Liver (tissue), 7 donors: ENCODE measurements at regions not wholly inside any gene's neighbourhood (a gene's known extent, or its start where the extent isn't known, plus 50 kb on each side); places are given as distances from the start of the nearest gene placed in this dataset.

Source experiments
- DNase-seq: peaks from one replicate; pipeline ENCODE4 v3.0.0-alpha.2; 2017; ENCODE audit warnings: low spot score
- H3K27ac ChIP-seq, 2 donors: one replicate each; pipeline ENCODE4 v1.7.0; 2013; ENCODE audit warnings: inconsistent platforms in 2 of 2, low read length in 2 of 2, control low read depth in 1 of 2, low read depth in 1 of 2, mild to moderate bottlenecking in 1 of 2
- H3K27me3 ChIP-seq, 4 donors: one replicate each; pipeline versions ENCODE4 v1.6.1 to v1.7.0; 2013; ENCODE audit warnings: low read length in 3 of 4, inconsistent platforms in 1 of 4, mild to moderate bottlenecking in 1 of 4, moderate library complexity in 1 of 4; ENCODE audit not compliant: control insufficient read depth in 4 of 4, insufficient read depth in 4 of 4
- H3K36me3 ChIP-seq, 4 donors: one replicate each; pipeline versions ENCODE4 v1.6.1 to v1.7.0; 2013; ENCODE audit warnings: low read length in 3 of 4, mild to moderate bottlenecking in 3 of 4, low read depth in 1 of 4, moderate library complexity in 1 of 4; ENCODE audit not compliant: control insufficient read depth in 4 of 4, insufficient read depth in 3 of 4
- H3K4me1 ChIP-seq, 4 donors: one replicate each; pipeline versions ENCODE4 v1.6.1 to v1.7.0; 2013; ENCODE audit warnings: low read length in 3 of 4, mild to moderate bottlenecking in 3 of 4, moderate library complexity in 1 of 4; ENCODE audit not compliant: control insufficient read depth in 4 of 4, insufficient read depth in 4 of 4
- H3K4me3 ChIP-seq, 3 donors: one replicate each; pipeline versions ENCODE4 v1.6.1 to v1.7.0; 2013; ENCODE audit warnings: low read length in 3 of 3, control low read depth in 1 of 3, low read depth in 1 of 3, mild to moderate bottlenecking in 1 of 3
- H3K9ac ChIP-seq, 2 donors: one replicate each; pipeline ENCODE4 v1.7.0; 2013; ENCODE audit warnings: low read length in 2 of 2, mild to moderate bottlenecking in 2 of 2, moderate library complexity in 2 of 2, control low read depth in 1 of 2, low read depth in 1 of 2
- H3K9me3 ChIP-seq, 4 donors: one replicate each; pipeline versions ENCODE4 v1.6.1 to v1.7.0; 2013; ENCODE audit warnings: low read length in 3 of 4; ENCODE audit not compliant: control insufficient read depth in 4 of 4
- EGR1 ChIP-seq, 2 donors: IDR thresholded peaks; 2 replicates each; pipeline ENCODE4 v1.6.1; 2016 to 2018; ENCODE audit warnings: antibody characterized with exemption in 2 of 2, low read depth in 2 of 2
- FOXA2 ChIP-seq: IDR thresholded peaks from 2 replicates; pipeline ENCODE4 v1.6.1; 2016; ENCODE audit warnings: antibody characterized with exemption
- GABPA ChIP-seq, 2 donors: IDR thresholded peaks in 1 of 2; conservative IDR thresholded peaks in 1 of 2; 2 replicates each; pipeline ENCODE4 v1.6.1; 2016; ENCODE audit warnings: antibody characterized with exemption in 2 of 2, mild to moderate bottlenecking in 1 of 2, moderate library complexity in 1 of 2
- HNF4A ChIP-seq, 2 donors: conservative IDR thresholded peaks; 2 replicates each; pipeline ENCODE4 v1.6.1; 2016; ENCODE audit warnings: antibody characterized with exemption in 2 of 2, mild to moderate bottlenecking in 2 of 2
- NR2F2 ChIP-seq: IDR thresholded peaks from 2 replicates; pipeline ENCODE4 v1.6.1; 2016; ENCODE audit warnings: antibody characterized with exemption
- RAD21 ChIP-seq, 2 donors: IDR thresholded peaks; 2 replicates each; pipeline ENCODE4 v1.6.1; 2016; ENCODE audit warnings: antibody characterized with exemption in 2 of 2, mild to moderate bottlenecking in 2 of 2
- RXRA ChIP-seq, 2 donors: IDR thresholded peaks; 2 replicates each; pipeline ENCODE4 v1.6.1; 2017 to 2018; ENCODE audit warnings: antibody characterized with exemption in 2 of 2, mild to moderate bottlenecking in 1 of 2
- SP1 ChIP-seq: IDR thresholded peaks from 2 replicates; pipeline ENCODE4 v1.6.1; 2018; ENCODE audit warnings: antibody characterized with exemption, mild to moderate bottlenecking
- YY1 ChIP-seq: IDR thresholded peaks from 2 replicates; pipeline ENCODE4 v1.6.1; 2016; ENCODE audit warnings: antibody characterized with exemption, mild to moderate bottlenecking
- WGBS: extraction: QIAGEN DNeasy Blood & Tissue Kit; methylation state at CpG from one replicate; pipeline ENCODE4 v1.1.7; 2013; 5-methylcytosine and 5-hydroxymethylcytosine counted together
- TF ChIP-seq, protein P1 (sequence below): IDR thresholded peaks from 2 replicates; pipeline ENCODE4 v1.6.1; 2016; ENCODE audit warnings: antibody characterized with exemption
- TF ChIP-seq, protein P2 (sequence below): IDR thresholded peaks from 2 replicates; pipeline ENCODE4 v1.6.1; 2016; ENCODE audit warnings: antibody characterized with exemption, mild to moderate bottlenecking
- TF ChIP-seq, protein P3 (sequence below): IDR thresholded peaks from 2 replicates; pipeline ENCODE4 v1.6.1; 2016; ENCODE audit warnings: antibody characterized with exemption
- TF ChIP-seq, protein P4 (sequence below): IDR thresholded peaks from 2 replicates; pipeline ENCODE4 v1.6.1; 2016; ENCODE audit warnings: antibody characterized with exemption
- donor health status: healthy.
- donor health status: healthy.
- donor health status: healthy.
- donor health status: healthy.

DNA sequence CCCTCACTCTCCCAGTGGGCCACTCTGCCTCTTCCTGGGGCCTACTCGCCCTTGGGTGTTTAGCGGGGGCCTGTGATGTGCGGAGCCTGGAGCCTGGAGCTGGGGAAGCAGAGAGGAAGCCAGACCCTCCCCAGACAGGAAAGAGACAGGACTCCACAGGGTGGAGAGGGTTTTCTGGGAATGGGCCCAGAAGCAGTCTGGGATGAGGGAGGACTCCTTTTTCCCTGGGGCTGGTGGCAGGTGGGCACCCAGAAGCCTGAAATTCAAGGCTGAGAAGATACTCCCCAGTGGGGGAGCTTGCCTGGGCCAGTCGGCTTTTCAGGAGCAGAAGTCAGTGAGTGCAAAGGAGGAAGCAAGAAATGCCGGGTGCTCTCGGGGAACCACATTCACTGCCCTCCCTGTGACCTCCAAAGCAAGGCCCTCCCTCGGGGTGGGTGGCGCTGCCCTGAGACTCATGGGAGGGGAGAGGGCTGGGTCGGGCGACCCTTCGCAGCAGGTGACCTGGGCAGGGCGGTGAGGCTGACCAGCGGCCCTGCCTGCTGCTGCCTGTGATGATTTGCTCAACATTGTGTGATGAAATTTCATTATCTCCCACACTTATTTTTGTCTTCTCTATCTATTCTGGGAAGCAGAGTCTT is 1377.4 kb downstream of the BRD1 start:
- Histone ChIP-seq H3K4me3 (no peak overlapping the region), H3K36me3 (no peaks in the 10 kb centered on the region), H3K27me3 (no peaks in the 10 kb centered on the region), H3K4me1 (no peaks in the 10 kb centered on the region), H3K9ac (no peak overlapping the region), H3K27ac (no peak overlapping the region), H3K9me3 (no peaks in the 10 kb centered on the region)
- DNase-seq, result no peak
- WGBS, result 67% methylated on average over 13 of the region's 13 CpGs
- TF ChIP-seq, protein P1, sequence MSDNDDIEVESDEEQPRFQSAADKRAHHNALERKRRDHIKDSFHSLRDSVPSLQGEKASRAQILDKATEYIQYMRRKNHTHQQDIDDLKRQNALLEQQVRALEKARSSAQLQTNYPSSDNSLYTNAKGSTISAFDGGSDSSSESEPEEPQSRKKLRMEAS, result no peak
- TF ChIP-seq, protein P2, sequence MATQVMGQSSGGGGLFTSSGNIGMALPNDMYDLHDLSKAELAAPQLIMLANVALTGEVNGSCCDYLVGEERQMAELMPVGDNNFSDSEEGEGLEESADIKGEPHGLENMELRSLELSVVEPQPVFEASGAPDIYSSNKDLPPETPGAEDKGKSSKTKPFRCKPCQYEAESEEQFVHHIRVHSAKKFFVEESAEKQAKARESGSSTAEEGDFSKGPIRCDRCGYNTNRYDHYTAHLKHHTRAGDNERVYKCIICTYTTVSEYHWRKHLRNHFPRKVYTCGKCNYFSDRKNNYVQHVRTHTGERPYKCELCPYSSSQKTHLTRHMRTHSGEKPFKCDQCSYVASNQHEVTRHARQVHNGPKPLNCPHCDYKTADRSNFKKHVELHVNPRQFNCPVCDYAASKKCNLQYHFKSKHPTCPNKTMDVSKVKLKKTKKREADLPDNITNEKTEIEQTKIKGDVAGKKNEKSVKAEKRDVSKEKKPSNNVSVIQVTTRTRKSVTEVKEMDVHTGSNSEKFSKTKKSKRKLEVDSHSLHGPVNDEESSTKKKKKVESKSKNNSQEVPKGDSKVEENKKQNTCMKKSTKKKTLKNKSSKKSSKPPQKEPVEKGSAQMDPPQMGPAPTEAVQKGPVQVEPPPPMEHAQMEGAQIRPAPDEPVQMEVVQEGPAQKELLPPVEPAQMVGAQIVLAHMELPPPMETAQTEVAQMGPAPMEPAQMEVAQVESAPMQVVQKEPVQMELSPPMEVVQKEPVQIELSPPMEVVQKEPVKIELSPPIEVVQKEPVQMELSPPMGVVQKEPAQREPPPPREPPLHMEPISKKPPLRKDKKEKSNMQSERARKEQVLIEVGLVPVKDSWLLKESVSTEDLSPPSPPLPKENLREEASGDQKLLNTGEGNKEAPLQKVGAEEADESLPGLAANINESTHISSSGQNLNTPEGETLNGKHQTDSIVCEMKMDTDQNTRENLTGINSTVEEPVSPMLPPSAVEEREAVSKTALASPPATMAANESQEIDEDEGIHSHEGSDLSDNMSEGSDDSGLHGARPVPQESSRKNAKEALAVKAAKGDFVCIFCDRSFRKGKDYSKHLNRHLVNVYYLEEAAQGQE, result no peak
- TF ChIP-seq FOXA2, result no peak
- TF ChIP-seq YY1, result no peak
- TF ChIP-seq HNF4A (conservative IDR thresholded peaks at IDR 0.05), result no peak
- no peak for TF ChIP-seq RAD21 (IDR thresholded peaks at IDR 0.05)

DNA sequence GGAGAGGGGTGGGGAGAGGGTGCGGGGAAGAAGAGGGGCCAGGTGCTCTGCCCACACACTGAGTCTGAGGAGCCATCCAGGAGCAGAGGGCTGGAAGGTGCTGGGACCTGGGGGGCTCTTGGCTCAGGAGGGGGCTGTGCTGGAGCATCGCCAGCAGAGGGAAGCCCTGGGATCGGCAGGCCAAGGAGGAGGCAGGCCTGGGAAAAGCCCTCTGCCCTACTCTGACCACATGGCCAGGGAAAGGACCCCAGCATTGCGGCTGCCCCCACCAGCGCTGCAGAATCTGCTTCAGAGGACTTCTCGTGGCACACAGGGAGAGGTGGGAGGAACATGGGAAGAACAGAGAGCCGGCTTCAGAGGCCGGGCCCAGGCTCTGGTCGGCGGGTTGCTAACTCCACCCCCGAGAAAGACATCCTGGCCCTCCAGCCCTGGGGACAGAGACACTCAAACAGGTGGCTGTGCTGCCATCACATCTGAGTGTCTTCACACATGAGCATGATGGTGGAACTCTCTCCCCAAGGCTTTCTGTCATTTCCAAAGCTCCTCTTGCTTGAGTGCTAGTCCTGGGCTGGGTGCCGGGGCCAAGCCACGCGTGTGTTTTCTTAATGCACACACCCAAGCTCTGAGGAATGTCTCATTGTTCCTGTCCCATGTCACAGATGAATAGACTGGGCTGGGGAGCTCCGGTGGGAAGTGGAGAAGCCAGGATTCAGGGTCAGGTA is 1378.0 kb downstream of the BRD1 start:
- Histone ChIP-seq H3K36me3 (no peaks in the 10 kb centered on the region), H3K27me3 (no peaks in the 10 kb centered on the region), H3K27ac (no peak overlapping the region), H3K9ac (no peak overlapping the region), H3K4me1 (no peaks in the 10 kb centered on the region), H3K9me3 (no peaks in the 10 kb centered on the region), H3K4me3 (no peak overlapping the region)
- DNase-seq, result no peak
- 73% methylated on average over 15 of the region's 15 CpGs for WGBS
- TF ChIP-seq EGR1 (IDR thresholded peaks at IDR 0.05; ENCODE audit: low read depth in 2 of 2), result no peak
- no peak for TF ChIP-seq RXRA (IDR thresholded peaks at IDR 0.05)
- no peak for TF ChIP-seq GABPA (IDR thresholded peaks at IDR 0.05 in 1 of 2, conservative IDR thresholded peaks at IDR 0.05 in 1 of 2)

DNA sequence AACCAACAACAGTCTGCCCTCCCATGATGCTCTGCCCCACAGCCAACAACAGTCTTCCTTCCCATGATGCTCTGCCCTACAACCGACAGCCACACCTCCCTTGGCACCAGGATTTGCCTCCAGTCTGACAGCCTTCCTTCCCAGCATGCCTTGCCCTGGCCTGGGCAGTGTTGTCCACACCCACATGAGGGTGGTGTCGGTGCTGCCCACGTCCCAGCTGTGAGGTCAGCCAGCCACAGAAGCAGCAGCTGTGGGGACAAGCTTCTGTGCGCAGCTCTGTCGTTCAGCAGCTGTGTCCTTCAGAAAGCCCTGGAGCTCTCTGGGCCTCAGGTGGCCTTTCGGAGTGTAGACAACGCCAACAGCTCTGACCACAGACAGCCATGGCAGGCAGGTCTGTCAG is 1378.9 kb downstream of the BRD1 start:
- H3K27ac ChIP-seq, result no peak overlapping the region
- no peaks in the 10 kb centered on the region for H3K4me1 ChIP-seq
- 89% methylated on average over 7 of the region's 7 CpGs for WGBS
- no peak for DNase-seq
- H3K9ac ChIP-seq, result no peak overlapping the region
- H3K27me3 ChIP-seq, result no peaks in the 10 kb centered on the region
- H3K4me3 ChIP-seq, result no peak overlapping the region
- H3K36me3 ChIP-seq, result no peaks in the 10 kb centered on the region
- H3K9me3 ChIP-seq, result no peaks in the 10 kb centered on the region
- TF ChIP-seq SP1, result no peak
- TF ChIP-seq RAD21 (IDR thresholded peaks at IDR 0.05), result no peak
- no peak for TF ChIP-seq EGR1 (IDR thresholded peaks at IDR 0.05; ENCODE audit: low read depth in 2 of 2)
- TF ChIP-seq, protein P3, sequence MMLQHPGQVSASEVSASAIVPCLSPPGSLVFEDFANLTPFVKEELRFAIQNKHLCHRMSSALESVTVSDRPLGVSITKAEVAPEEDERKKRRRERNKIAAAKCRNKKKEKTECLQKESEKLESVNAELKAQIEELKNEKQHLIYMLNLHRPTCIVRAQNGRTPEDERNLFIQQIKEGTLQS, result no peak
- TF ChIP-seq, protein P2, result no peak
- no peak for TF ChIP-seq NR2F2
- TF ChIP-seq, protein P4, sequence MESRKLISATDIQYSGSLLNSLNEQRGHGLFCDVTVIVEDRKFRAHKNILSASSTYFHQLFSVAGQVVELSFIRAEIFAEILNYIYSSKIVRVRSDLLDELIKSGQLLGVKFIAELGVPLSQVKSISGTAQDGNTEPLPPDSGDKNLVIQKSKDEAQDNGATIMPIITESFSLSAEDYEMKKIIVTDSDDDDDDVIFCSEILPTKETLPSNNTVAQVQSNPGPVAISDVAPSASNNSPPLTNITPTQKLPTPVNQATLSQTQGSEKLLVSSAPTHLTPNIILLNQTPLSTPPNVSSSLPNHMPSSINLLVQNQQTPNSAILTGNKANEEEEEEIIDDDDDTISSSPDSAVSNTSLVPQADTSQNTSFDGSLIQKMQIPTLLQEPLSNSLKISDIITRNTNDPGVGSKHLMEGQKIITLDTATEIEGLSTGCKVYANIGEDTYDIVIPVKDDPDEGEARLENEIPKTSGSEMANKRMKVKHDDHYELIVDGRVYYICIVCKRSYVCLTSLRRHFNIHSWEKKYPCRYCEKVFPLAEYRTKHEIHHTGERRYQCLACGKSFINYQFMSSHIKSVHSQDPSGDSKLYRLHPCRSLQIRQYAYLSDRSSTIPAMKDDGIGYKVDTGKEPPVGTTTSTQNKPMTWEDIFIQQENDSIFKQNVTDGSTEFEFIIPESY, result no peak
- TF ChIP-seq GABPA (IDR thresholded peaks at IDR 0.05 in 1 of 2, conservative IDR thresholded peaks at IDR 0.05 in 1 of 2), result no peak
- TF ChIP-seq YY1, result no peak
- TF ChIP-seq, protein P1, result no peak
